ENCODE measurements at regions not wholly inside any gene's neighbourhood (a gene's known extent, or its start where the extent isn't known, plus 50 kb on each side); places are given as distances from the start of the nearest gene placed in this dataset.

GRCh38 chr13:34751044-34751443 lies 191.0 kb upstream of the NBEA start:
- no peak for DNase-seq (ENCODE audit: low spot score)

GRCh38 chr13:34751492-34751891 lies 190.6 kb upstream of the NBEA start:
- no peak for DNase-seq (ENCODE audit: low spot score)

- DNase-seq (ENCODE audit: low spot score), result no peak
Observed at GRCh38 chr13:34752283-34752960, 189.6 kb upstream of the NBEA start.

GRCh38 chr13:34756136-34756535 lies 185.9 kb upstream of the NBEA start:
- no peak for DNase-seq (ENCODE audit: low spot score)

- DNase-seq (ENCODE audit: low spot score), result no peak
Observed at GRCh38 chr13:34756572-34756971, 185.5 kb upstream of the NBEA start.

GRCh38 chr13:34757441-34757840 lies 184.6 kb upstream of the NBEA start:
- DNase-seq (ENCODE audit: low spot score), result no peak

GRCh38 chr13:34758628-34759027 lies 183.4 kb upstream of the NBEA start:
- DNase-seq (ENCODE audit: low spot score), result no peak

- DNase-seq (ENCODE audit: low spot score), result no peak
Observed at GRCh38 chr13:34762312-34762711, 179.8 kb upstream of the NBEA start.

- no peak for DNase-seq (ENCODE audit: low spot score)
Observed at GRCh38 chr13:34764246-34764645, 177.8 kb upstream of the NBEA start.

GRCh38 chr13:34765446-34766180 lies 176.5 kb upstream of the NBEA start:
- DNase-seq (ENCODE audit: low spot score), result no peak

- no peak for DNase-seq (ENCODE audit: low spot score)
Observed at GRCh38 chr13:34767778-34768177, 174.3 kb upstream of the NBEA start.

GRCh38 chr13:34772206-34772605 lies 169.9 kb upstream of the NBEA start:
- no peak for DNase-seq (ENCODE audit: low spot score)

- DNase-seq (ENCODE audit: low spot score), result no peak
Observed at GRCh38 chr13:34772881-34773280, 169.2 kb upstream of the NBEA start.

- DNase-seq (ENCODE audit: low spot score), result no peak
Observed at GRCh38 chr13:34776390-34776981, 165.6 kb upstream of the NBEA start.

- no peak for DNase-seq (ENCODE audit: low spot score)
Observed at GRCh38 chr13:34777089-34777913, 164.8 kb upstream of the NBEA start.

GRCh38 chr13:34777914-34778303 lies 164.2 kb upstream of the NBEA start:
- DNase-seq (ENCODE audit: low spot score), result no peak

GRCh38 chr13:34779171-34779570 lies 162.9 kb upstream of the NBEA start:
- no peak for DNase-seq (ENCODE audit: low spot score)

- no peak for DNase-seq (ENCODE audit: low spot score)
Observed at GRCh38 chr13:34793301-34793700, 148.8 kb upstream of the NBEA start.

- DNase-seq (ENCODE audit: low spot score), result no peak
Observed at GRCh38 chr13:34803756-34804155, 138.3 kb upstream of the NBEA start.

- DNase-seq (ENCODE audit: low spot score), result no peak
Observed at GRCh38 chr13:34805347-34805746, 136.7 kb upstream of the NBEA start.

- no peak for DNase-seq (ENCODE audit: low spot score)
Observed at GRCh38 chr13:34808649-34809048, 133.4 kb upstream of the NBEA start.

- no peak for DNase-seq (ENCODE audit: low spot score)
Observed at GRCh38 chr13:34810996-34811395, 131.1 kb upstream of the NBEA start.

GRCh38 chr13:34815526-34815925 lies 126.5 kb upstream of the NBEA start:
- DNase-seq (ENCODE audit: low spot score), result no peak

All from iPS-NIHi11 (cell line).